ENCODE measurements at regions not wholly inside any gene's neighbourhood (a gene's known extent, or its start where the extent isn't known, plus 50 kb on each side); places are given as distances from the start of the nearest gene placed in this dataset.

GRCh38 chr10:59517341-59517899, 155.1 kb upstream of the FAM13C start (continued):
- TF ChIP-seq MGA (IDR thresholded peaks at IDR 0.05), result no peak
- TF ChIP-seq HDGF (IDR thresholded peaks at IDR 0.05), result no peak
- TF ChIP-seq ETV1 (tag; conservative IDR thresholded peaks at IDR 0.05; ENCODE audit: low read depth), result no peak
- TF ChIP-seq GATA2 (CRISPR knock-in tag; IDR thresholded peaks at IDR 0.05), result no peak
- TF ChIP-seq, protein P1, sequence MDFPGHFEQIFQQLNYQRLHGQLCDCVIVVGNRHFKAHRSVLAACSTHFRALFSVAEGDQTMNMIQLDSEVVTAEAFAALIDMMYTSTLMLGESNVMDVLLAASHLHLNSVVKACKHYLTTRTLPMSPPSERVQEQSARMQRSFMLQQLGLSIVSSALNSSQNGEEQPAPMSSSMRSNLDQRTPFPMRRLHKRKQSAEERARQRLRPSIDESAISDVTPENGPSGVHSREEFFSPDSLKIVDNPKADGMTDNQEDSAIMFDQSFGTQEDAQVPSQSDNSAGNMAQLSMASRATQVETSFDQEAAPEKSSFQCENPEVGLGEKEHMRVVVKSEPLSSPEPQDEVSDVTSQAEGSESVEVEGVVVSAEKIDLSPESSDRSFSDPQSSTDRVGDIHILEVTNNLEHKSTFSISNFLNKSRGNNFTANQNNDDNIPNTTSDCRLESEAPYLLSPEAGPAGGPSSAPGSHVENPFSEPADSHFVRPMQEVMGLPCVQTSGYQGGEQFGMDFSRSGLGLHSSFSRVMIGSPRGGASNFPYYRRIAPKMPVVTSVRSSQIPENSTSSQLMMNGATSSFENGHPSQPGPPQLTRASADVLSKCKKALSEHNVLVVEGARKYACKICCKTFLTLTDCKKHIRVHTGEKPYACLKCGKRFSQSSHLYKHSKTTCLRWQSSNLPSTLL (IDR thresholded peaks at IDR 0.05), result no peak
- TF ChIP-seq ZBTB17 (CRISPR knock-in tag; IDR thresholded peaks at IDR 0.05), result no peak
